T-cell (primary cell): ENCODE measurements at regions not wholly inside any gene's neighbourhood (a gene's known extent, or its start where the extent isn't known, plus 50 kb on each side); places are given as distances from the start of the nearest gene placed in this dataset.
"Not testable (repeated sequence)": the region's sequence is repeated elsewhere in the genome, so short reads cannot be mapped to it uniquely, and the experiment has no call there.

ENCODE experiments used
- ATAC-seq, 4 experiments: fragments of 200-7000 bp in 3 of 4; fragments of 150-1000 bp in 1 of 4; cut with Tn5 transposase; replicated peaks in 1 of 4; 1 replicate in 3 of 4; 2 replicates in 1 of 4; pipeline ENCODE4 v1.10.0; 2021; ENCODE audit warnings: moderate library complexity in 3 of 4, mild to moderate bottlenecking in 2 of 4, moderate number of reproducible peaks in 1 of 4
- CTCF ChIA-PET, 2 donors: fragments of 300-600 bp; sonication (Branson Sonifier 250); formaldehyde crosslinking; loops; one replicate each; lab custom pipeline; 2022; ENCODE audit warnings: antibody characterized with exemption in 2 of 2; lab: Charles Lee
- POLR2A ChIA-PET, 2 donors: fragments of 300-600 bp; sonication (Branson Sonifier 250); formaldehyde crosslinking; loops; one replicate each; lab custom pipeline; 2022; ENCODE audit warnings: antibody characterized with exemption in 2 of 2; lab: Charles Lee
- DNase-seq, 35 experiments: peaks; one replicate each; pipeline versions ENCODE4 v3.0.0 to v3.0.0-alpha.2; 2013 to 2023
- H3K27ac ChIP-seq: one replicate; pipeline ENCODE4 v1.5.1; 2013; ENCODE audit warnings: low read length
- H3K27me3 ChIP-seq, 2 experiments: replicated peaks in 1 of 2; 1 replicate in 1 of 2; 2 replicates in 1 of 2; pipeline versions ENCODE4 v1.6.1 to v1.7.0; 2013; ENCODE audit warnings: low read length in 1 of 2, mixed read lengths in 1 of 2; ENCODE audit not compliant: control insufficient read depth in 2 of 2, insufficient read depth in 2 of 2; ENCODE audit errors: extremely low read depth in 1 of 2
- H3K36me3 ChIP-seq, 2 donors: 1 replicate in 1 of 2; 2 replicates in 1 of 2; pipeline versions ENCODE4 v1.6.1 to v1.7.0; 2013; ENCODE audit warnings: low read length in 1 of 2; ENCODE audit not compliant: control insufficient read depth in 2 of 2, insufficient read depth in 1 of 2; ENCODE audit errors: extremely low read depth in 1 of 2
- H3K4me1 ChIP-seq, 2 experiments: 1 replicate in 1 of 2; 2 replicates in 1 of 2; pipeline versions ENCODE4 v1.6.1 to v1.7.0; 2013; ENCODE audit warnings: low read length in 2 of 2, mixed read lengths in 1 of 2; ENCODE audit not compliant: insufficient read depth in 2 of 2, control insufficient read depth in 1 of 2; ENCODE audit errors: extremely low read depth in 1 of 2
- H3K4me3 ChIP-seq, 2 donors: 1 replicate in 1 of 2; 2 replicates in 1 of 2; pipeline versions ENCODE4 v1.5.1 to v1.7.0; 2013; ENCODE audit warnings: mild to moderate bottlenecking in 2 of 2, low read length in 1 of 2, moderate library complexity in 1 of 2; ENCODE audit not compliant: control insufficient read depth in 1 of 2; ENCODE audit errors: extremely low read depth in 1 of 2
- H3K9me3 ChIP-seq: 2 replicates; pipeline ENCODE4 v1.7.0; 2013
- H3K27ac Mint-ChIP-seq, 2 donors: one replicate each; pipeline ENCODE4 v1.8.0; 2020 to 2021; ENCODE audit warnings: mild to moderate bottlenecking in 2 of 2, mixed read lengths in 2 of 2
- H3K27me3 Mint-ChIP-seq, 2 donors: one replicate each; pipeline ENCODE4 v1.8.0; 2021 to 2022; ENCODE audit warnings: mixed read lengths in 2 of 2
- H3K36me3 Mint-ChIP-seq: one replicate; pipeline ENCODE4 v1.8.0; 2021; ENCODE audit warnings: mixed read lengths
- H3K4me1 Mint-ChIP-seq, 3 donors: one replicate each; pipeline ENCODE4 v1.8.0; 2020 to 2022; ENCODE audit warnings: mixed read lengths in 3 of 3, mild to moderate bottlenecking in 1 of 3
- H3K4me3 Mint-ChIP-seq, 3 donors: one replicate each; pipeline ENCODE4 v1.8.0; 2020 to 2022; ENCODE audit warnings: mild to moderate bottlenecking in 3 of 3, mixed read lengths in 3 of 3, moderate library complexity in 3 of 3
- H3K9me3 Mint-ChIP-seq, 3 donors: one replicate each; pipeline ENCODE4 v1.8.0; 2020 to 2022; ENCODE audit warnings: mixed read lengths in 3 of 3
- WGBS: methylation state at CpG from one replicate; pipeline ENCODE4 v1.1.5; 2013; ENCODE audit warnings: missing lambda C conversion rate; ENCODE audit not compliant: insufficient coverage; 5-methylcytosine and 5-hydroxymethylcytosine counted together

DNA sequence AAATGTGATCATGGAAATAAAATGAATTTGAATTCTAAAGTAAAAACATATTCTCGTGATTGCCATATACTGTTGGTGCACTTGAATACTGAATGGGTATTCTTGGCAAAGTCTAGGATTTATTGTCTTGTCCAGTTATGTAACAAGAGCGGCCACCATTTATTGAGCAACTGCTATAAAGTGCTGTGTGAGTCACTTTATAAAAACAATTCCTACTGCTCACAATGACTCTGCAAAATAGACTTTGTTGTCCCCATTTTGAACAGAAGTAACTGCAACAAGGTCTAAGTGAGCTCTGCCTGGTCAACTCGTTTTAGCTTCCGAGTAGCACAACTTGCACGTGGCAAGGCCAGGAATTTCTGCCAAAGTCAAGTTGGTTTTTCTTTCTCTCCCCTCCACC, 995.6 kb upstream of the FANCL start:
- DNase-seq (no peak), ATAC-seq (no peak)
- Mint-ChIP-seq H3K36me3 (no peaks in the 10 kb centered on the region), H3K9me3 (no peaks in the 10 kb centered on the region), H3K27me3 (peaks cover 0 to 3% of the 10 kb centered on the region in 2 donors), H3K27ac (no peak overlapping the region), H3K4me3 (no peak overlapping the region), H3K4me1 (no peaks in the 10 kb centered on the region)
- 75% methylated on average over 2 of the region's 5 CpGs for WGBS
- CTCF ChIA-PET = interaction anchor here in 1 of 2 donors (0.6 kb wide), 1 partner anchor 621 kb away, joined by 4 read pairs; no protein-coding TSS in a partner anchor
- Histone ChIP-seq H3K4me1 (no peaks in the 10 kb centered on the region), H3K9me3 (no peaks in the 10 kb centered on the region), H3K4me3 (no peak overlapping the region), H3K27me3 (no peaks in the 10 kb centered on the region), H3K36me3 (no peaks in the 10 kb centered on the region), H3K27ac (no peak overlapping the region)
- POLR2A ChIA-PET = no interaction called here

DNA sequence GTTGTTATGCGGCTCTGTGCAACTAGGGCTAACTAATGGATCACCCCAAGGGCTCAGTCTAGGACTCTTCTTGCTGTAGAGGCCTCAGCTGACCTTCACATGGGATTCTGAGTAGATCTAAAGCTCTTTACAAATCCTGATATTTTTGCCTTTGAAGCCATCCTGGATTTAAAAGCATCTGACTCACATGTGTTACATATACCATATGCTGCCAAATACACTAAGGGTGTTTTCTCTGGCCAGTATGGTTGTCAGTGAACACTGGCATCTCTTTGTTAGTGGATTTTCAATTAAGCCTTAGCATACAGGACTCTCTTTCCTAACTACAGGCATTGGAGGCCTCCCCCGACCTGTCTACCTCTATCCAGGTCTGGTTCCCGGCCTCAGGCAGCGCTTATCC, 992.8 kb upstream of the FANCL start:
- no peak overlapping the region for H3K27ac ChIP-seq
- no peaks in the 10 kb centered on the region for H3K4me1 Mint-ChIP-seq
- no peak overlapping the region for H3K27ac Mint-ChIP-seq
- H3K4me1 ChIP-seq = no peaks in the 10 kb centered on the region
- no peaks in the 10 kb centered on the region for H3K36me3 ChIP-seq
- POLR2A ChIA-PET = no interaction called here
- ATAC-seq (no peak), DNase-seq (no peak)
- H3K9me3 ChIP-seq = no peaks in the 10 kb centered on the region
- H3K4me3 Mint-ChIP-seq = no peak overlapping the region
- no peaks in the 10 kb centered on the region for H3K27me3 ChIP-seq
- WGBS = no CpG with 5 or more reads among the region's 4 CpGs
- H3K36me3 Mint-ChIP-seq = no peaks in the 10 kb centered on the region
- no peak overlapping the region for H3K4me3 ChIP-seq
- CTCF ChIA-PET = no interaction called here
- H3K27me3 Mint-ChIP-seq = no peaks in the 10 kb centered on the region
- no peaks in the 10 kb centered on the region for H3K9me3 Mint-ChIP-seq

GRCh38 chr2:59233448-59233847, 992.3 kb upstream of the FANCL start:
- no peaks in the 10 kb centered on the region for H3K36me3 ChIP-seq
- DNase-seq (no peak), ATAC-seq (no peak)
- no peaks in the 10 kb centered on the region for H3K9me3 Mint-ChIP-seq
- POLR2A ChIA-PET = no interaction called here
- H3K27ac ChIP-seq = no peak overlapping the region
- H3K27me3 ChIP-seq = no peaks in the 10 kb centered on the region
- H3K4me1 ChIP-seq = no peaks in the 10 kb centered on the region
- H3K4me1 Mint-ChIP-seq = no peaks in the 10 kb centered on the region
- CTCF ChIA-PET = no interaction called here
- no peaks in the 10 kb centered on the region for H3K27me3 Mint-ChIP-seq
- H3K9me3 ChIP-seq = no peaks in the 10 kb centered on the region
- no peak overlapping the region for H3K4me3 ChIP-seq
- H3K4me3 Mint-ChIP-seq = no peak overlapping the region
- H3K27ac Mint-ChIP-seq = no peak overlapping the region
- no peaks in the 10 kb centered on the region for H3K36me3 Mint-ChIP-seq

GRCh38 chr2:59232394-59233165, 991.5 kb upstream of the FANCL start:
- ChIA-PET CTCF (no interaction called here), POLR2A (no interaction called here)
- DNase-seq (no peak), ATAC-seq (no peak)
- H3K4me3 ChIP-seq = no peak overlapping the region
- Mint-ChIP-seq H3K36me3 (no peaks in the 10 kb centered on the region), H3K27me3 (no peaks in the 10 kb centered on the region), H3K4me1 (no peaks in the 10 kb centered on the region), H3K27ac (no peak overlapping the region), H3K4me3 (no peak overlapping the region), H3K9me3 (no peaks in the 10 kb centered on the region)
- no peaks in the 10 kb centered on the region for H3K36me3 ChIP-seq
- no peak overlapping the region for H3K27ac ChIP-seq
- no peaks in the 10 kb centered on the region for H3K4me1 ChIP-seq
- H3K27me3 ChIP-seq = no peaks in the 10 kb centered on the region
- WGBS = 89% methylated on average over 2 of the region's 10 CpGs
- H3K9me3 ChIP-seq = no peaks in the 10 kb centered on the region

GRCh38 chr2:59226362-59226761, 985.2 kb upstream of the FANCL start:
- POLR2A ChIA-PET, H3K27ac ChIP-seq, ATAC-seq, H3K27me3 ChIP-seq, H3K36me3 Mint-ChIP-seq, H3K36me3 ChIP-seq, DNase-seq, H3K4me3 Mint-ChIP-seq, H3K4me1 Mint-ChIP-seq, H3K4me3 ChIP-seq, CTCF ChIA-PET, H3K9me3 Mint-ChIP-seq, H3K27me3 Mint-ChIP-seq, H3K27ac Mint-ChIP-seq, H3K9me3 ChIP-seq, H3K4me1 ChIP-seq: not testable (repeated sequence)
- WGBS = no CpG with 5 or more reads among the region's 1 CpG

GRCh38 chr2:59223742-59224141, 982.6 kb upstream of the FANCL start:
- no peak overlapping the region for H3K27ac Mint-ChIP-seq
- ChIA-PET CTCF (no interaction called here), POLR2A (no interaction called here)
- peaks cover 3 to 14% (median 10%) of the 10 kb centered on the region in 3 donors for H3K9me3 Mint-ChIP-seq
- H3K27me3 ChIP-seq = no peaks in the 10 kb centered on the region
- no peaks in the 10 kb centered on the region for H3K36me3 ChIP-seq
- no peak overlapping the region for H3K4me3 ChIP-seq
- H3K4me1 ChIP-seq = no peaks in the 10 kb centered on the region
- H3K9me3 ChIP-seq = no peaks in the 10 kb centered on the region
- H3K4me3 Mint-ChIP-seq = no peak overlapping the region
- ATAC-seq (no peak), DNase-seq (no peak)
- no peak overlapping the region for H3K27ac ChIP-seq
- no peaks in the 10 kb centered on the region for H3K4me1 Mint-ChIP-seq
- no peaks in the 10 kb centered on the region for H3K36me3 Mint-ChIP-seq
- peaks cover 1 to 6% of the 10 kb centered on the region in 2 donors for H3K27me3 Mint-ChIP-seq

GRCh38 chr2:59217360-59217759, 976.2 kb upstream of the FANCL start:
- Mint-ChIP-seq H3K36me3 (no peaks in the 10 kb centered on the region), H3K27me3 (no peaks in the 10 kb centered on the region), H3K27ac (no peak overlapping the region), H3K4me3 (no peak overlapping the region), H3K9me3 (peaks cover 0 to 8% (median 0%) of the 10 kb centered on the region in 3 donors), H3K4me1 (no peaks in the 10 kb centered on the region)
- no peak for DNase-seq
- no peak for ATAC-seq
- no CpG with 5 or more reads among the region's 3 CpGs for WGBS
- no peaks in the 10 kb centered on the region for H3K36me3 ChIP-seq
- no peaks in the 10 kb centered on the region for H3K4me1 ChIP-seq
- H3K4me3 ChIP-seq = no peak overlapping the region
- H3K27ac ChIP-seq = no peak overlapping the region
- ChIA-PET CTCF (no interaction called here), POLR2A (no interaction called here)
- no peaks in the 10 kb centered on the region for H3K9me3 ChIP-seq
- H3K27me3 ChIP-seq = no peaks in the 10 kb centered on the region
